Breast epithelium (tissue), 4 donors: ENCODE measurements at regions not wholly inside any gene's neighbourhood (a gene's known extent, or its start where the extent isn't known, plus 50 kb on each side); places are given as distances from the start of the nearest gene placed in this dataset.

ENCODE experiments used
- DNase-seq, 2 donors: peaks; one replicate each; pipeline ENCODE4 v3.0.0-alpha.2; 2019; ENCODE audit warnings: low spot score in 2 of 2
- H3K27ac ChIP-seq, 2 donors: fragments of 200-600 bp; sonication (generic) in 1 of 2; one replicate each; pipeline ENCODE4 v1.5.1; 2016 to 2019; ENCODE audit warnings: mild to moderate bottlenecking in 1 of 2
- H3K27me3 ChIP-seq, 2 donors: fragments of 200-600 bp; sonication (generic) in 1 of 2; one replicate each; pipeline versions ENCODE4 v1.5.1 to v1.6.0; 2017 to 2019; ENCODE audit warnings: control low read depth in 1 of 2, mild to moderate bottlenecking in 1 of 2
- H3K36me3 ChIP-seq: fragments of 200-600 bp; one replicate; pipeline ENCODE4 v1.5.1; 2019
- H3K4me1 ChIP-seq, 2 donors: fragments of 200-600 bp; sonication (generic); one replicate each; pipeline ENCODE4 v1.5.1; 2016 to 2019; ENCODE audit warnings: control low read depth in 1 of 2
- H3K4me3 ChIP-seq, 3 donors: fragments of 200-600 bp; sonication (generic); 1 replicate in 2 of 3; 2 replicates in 1 of 3; pipeline ENCODE4 v1.5.1; 2016 to 2019; ENCODE audit warnings: mild to moderate bottlenecking in 3 of 3, moderate library complexity in 2 of 3
- H3K9me3 ChIP-seq, 2 donors: fragments of 200-600 bp; sonication (generic) in 1 of 2; one replicate each; pipeline ENCODE4 v1.5.1; 2016 to 2019; ENCODE audit warnings: control low read depth in 1 of 2
- POLR2A ChIP-seq: fragments of 450-650 bp; IDR thresholded peaks from one replicate; pipeline ENCODE4 v1.6.1; 2016; ENCODE audit warnings: antibody characterized with exemption, mild to moderate bottlenecking, moderate library complexity
- POLR2AphosphoS5 ChIP-seq, 3 donors: sonication (generic); formaldehyde crosslinking; IDR thresholded peaks; one replicate each; pipeline ENCODE4 v1.6.1; 2017; ENCODE audit warnings: antibody characterized with exemption in 3 of 3
- intact Hi-C: fragments of 100-400 bp; cut with DNase I; formaldehyde crosslinking; loops from one replicate; pipeline ENCODE4 v1.15.1; 2023; ENCODE audit warnings: low total_unique reads
- TF ChIP-seq, protein P1 (sequence below), 3 donors: fragments of 450-650 bp; IDR thresholded peaks; one replicate each; pipeline ENCODE4 v1.5.1; 2016 to 2017; ENCODE audit warnings: antibody characterized with exemption in 3 of 3, mild to moderate bottlenecking in 3 of 3, moderate library complexity in 3 of 3

DNA sequence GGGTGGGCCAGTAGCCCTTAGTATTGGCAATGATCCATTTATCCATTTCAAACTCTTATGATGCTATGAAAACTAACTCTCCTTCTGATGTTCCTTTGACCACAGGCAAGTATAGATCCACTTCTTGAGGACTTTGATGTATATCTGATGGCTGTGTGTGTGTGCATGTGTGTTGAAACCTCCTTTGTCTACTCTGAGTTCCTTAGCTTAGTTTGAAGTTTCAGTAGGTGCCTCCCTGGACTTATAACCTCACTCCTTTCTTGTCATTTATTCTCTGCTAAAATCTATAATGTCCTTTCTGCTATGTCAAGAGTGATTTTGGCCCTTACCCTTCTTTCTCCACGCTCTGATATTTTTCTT is 409.3 kb downstream of the PRDM2 start:
- no peak for DNase-seq
- intact Hi-C loops: no loop called here
- Histone ChIP-seq H3K9me3 (no peaks in the 10 kb centered on the region), H3K4me3 (no peak overlapping the region), H3K27me3 (no peaks in the 10 kb centered on the region), H3K27ac (no peak overlapping the region), H3K36me3 (no peaks in the 10 kb centered on the region), H3K4me1 (no peaks in the 10 kb centered on the region)
- TF ChIP-seq, protein P1, sequence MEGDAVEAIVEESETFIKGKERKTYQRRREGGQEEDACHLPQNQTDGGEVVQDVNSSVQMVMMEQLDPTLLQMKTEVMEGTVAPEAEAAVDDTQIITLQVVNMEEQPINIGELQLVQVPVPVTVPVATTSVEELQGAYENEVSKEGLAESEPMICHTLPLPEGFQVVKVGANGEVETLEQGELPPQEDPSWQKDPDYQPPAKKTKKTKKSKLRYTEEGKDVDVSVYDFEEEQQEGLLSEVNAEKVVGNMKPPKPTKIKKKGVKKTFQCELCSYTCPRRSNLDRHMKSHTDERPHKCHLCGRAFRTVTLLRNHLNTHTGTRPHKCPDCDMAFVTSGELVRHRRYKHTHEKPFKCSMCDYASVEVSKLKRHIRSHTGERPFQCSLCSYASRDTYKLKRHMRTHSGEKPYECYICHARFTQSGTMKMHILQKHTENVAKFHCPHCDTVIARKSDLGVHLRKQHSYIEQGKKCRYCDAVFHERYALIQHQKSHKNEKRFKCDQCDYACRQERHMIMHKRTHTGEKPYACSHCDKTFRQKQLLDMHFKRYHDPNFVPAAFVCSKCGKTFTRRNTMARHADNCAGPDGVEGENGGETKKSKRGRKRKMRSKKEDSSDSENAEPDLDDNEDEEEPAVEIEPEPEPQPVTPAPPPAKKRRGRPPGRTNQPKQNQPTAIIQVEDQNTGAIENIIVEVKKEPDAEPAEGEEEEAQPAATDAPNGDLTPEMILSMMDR (IDR thresholded peaks at IDR 0.05): no peak
- TF ChIP-seq POLR2A (no peak), POLR2AphosphoS5 (IDR thresholded peaks at IDR 0.05) (no peak)

DNA sequence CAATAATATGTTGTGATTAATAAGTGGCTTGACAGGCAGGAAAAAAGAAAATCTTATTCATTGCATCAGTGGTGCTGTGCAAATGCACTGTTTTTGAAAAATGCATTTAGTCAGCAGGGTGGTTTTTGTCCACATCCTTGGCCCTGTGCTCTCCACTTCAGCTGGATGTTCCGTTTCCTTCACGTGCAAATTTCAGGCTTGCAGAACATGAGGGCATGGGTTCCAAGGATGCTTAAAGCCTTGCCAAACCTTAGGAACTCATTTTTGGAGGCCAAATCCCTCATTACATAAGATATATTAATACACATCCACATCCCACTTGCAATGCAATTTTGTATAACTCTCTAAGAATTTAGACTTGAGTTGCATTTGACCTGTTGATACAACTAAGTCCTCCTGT is 410.1 kb downstream of the PRDM2 start:
- intact Hi-C loops: no loop called here
- Histone ChIP-seq H3K27me3 (no peaks in the 10 kb centered on the region), H3K27ac (no peak overlapping the region), H3K4me3 (no peak overlapping the region), H3K36me3 (no peaks in the 10 kb centered on the region), H3K9me3 (no peaks in the 10 kb centered on the region), H3K4me1 (no peaks in the 10 kb centered on the region)
- DNase-seq: no peak
- TF ChIP-seq, protein P1 (IDR thresholded peaks at IDR 0.05): no peak
- TF ChIP-seq POLR2AphosphoS5 (IDR thresholded peaks at IDR 0.05) (no peak), POLR2A (no peak)

DNA sequence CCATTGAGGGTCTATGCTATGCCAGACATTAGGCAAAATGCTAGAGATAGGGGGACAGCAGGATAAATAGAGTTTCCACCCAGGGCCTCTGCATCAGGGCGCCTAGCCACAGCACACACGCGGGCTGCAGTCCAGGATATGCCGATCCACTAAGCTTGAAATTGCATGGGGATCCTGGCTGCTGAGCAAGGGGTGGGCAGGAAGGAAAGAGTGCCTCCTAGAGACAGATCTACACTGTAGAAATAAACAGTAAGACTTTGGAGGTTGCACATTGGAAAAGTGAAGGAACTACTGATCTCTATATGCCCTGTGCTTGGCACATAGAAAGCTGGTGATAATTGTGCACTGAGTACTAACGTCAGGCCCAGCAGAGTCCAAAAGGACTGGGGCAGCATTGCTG is 411.1 kb downstream of the PRDM2 start:
- H3K36me3 ChIP-seq: no peaks in the 10 kb centered on the region
- no peak for TF ChIP-seq POLR2AphosphoS5 (IDR thresholded peaks at IDR 0.05)
- TF ChIP-seq, protein P1 (IDR thresholded peaks at IDR 0.05): no peak
- no peak for TF ChIP-seq POLR2A
- no peaks in the 10 kb centered on the region for H3K27me3 ChIP-seq
- H3K9me3 ChIP-seq: no peaks in the 10 kb centered on the region
- no peak overlapping the region for H3K4me3 ChIP-seq
- no peak for DNase-seq
- H3K27ac ChIP-seq: no peak overlapping the region
- intact Hi-C loops: no loop called here
- no peaks in the 10 kb centered on the region for H3K4me1 ChIP-seq

DNA sequence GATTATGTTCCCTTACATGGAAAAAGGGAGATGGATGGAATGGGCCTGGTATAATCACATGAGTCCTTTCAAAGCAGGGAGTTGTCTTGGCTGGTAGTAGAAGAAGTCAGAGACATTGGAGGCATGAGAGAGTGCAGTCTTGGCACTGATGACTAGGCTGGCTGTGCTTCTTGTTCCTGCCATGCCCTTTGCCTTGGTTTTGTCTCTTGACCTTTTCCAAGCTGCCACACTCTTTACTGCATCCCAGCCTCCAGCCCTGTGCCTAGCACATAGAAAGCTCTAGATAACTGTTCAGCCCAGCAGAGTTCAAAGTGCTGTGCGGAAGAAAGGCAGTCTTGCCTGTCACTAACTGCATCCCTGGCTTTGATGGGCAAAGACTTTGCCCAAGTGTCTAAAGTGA is 412.6 kb downstream of the PRDM2 start:
- no peak overlapping the region for H3K27ac ChIP-seq
- H3K9me3 ChIP-seq: no peaks in the 10 kb centered on the region
- no peak for TF ChIP-seq POLR2A
- TF ChIP-seq, protein P1 (IDR thresholded peaks at IDR 0.05): no peak
- TF ChIP-seq POLR2AphosphoS5 (IDR thresholded peaks at IDR 0.05): no peak
- H3K4me1 ChIP-seq: no peaks in the 10 kb centered on the region
- H3K4me3 ChIP-seq: no peak overlapping the region
- DNase-seq: no peak
- no peaks in the 10 kb centered on the region for H3K36me3 ChIP-seq
- intact Hi-C loops: no loop called here
- H3K27me3 ChIP-seq: no peaks in the 10 kb centered on the region

DNA sequence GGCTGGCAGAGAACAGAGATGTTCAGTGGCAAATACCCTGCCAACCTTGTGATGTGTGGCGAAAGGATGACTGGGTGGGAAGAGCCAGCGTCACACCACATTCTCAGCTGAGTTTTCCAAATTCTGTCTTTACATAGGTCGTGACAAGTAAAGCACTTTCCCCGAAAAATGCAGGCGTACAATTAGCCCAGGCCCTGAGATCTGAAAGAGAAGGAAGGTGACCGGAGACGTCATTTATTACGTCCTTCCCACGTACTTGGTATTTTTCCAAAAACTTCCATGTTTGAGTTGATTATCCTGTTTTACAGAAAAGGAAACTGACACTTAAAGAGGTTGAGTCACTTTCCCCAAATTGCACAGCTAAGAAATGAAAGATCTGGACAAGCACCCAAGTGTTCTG is 413.3 kb downstream of the PRDM2 start:
- Histone ChIP-seq H3K4me1 (no peaks in the 10 kb centered on the region), H3K9me3 (no peaks in the 10 kb centered on the region), H3K4me3 (no peak overlapping the region), H3K27me3 (no peaks in the 10 kb centered on the region), H3K36me3 (no peaks in the 10 kb centered on the region), H3K27ac (no peak overlapping the region)
- DNase-seq: no peak
- TF ChIP-seq POLR2A: no peak
- TF ChIP-seq POLR2AphosphoS5 (IDR thresholded peaks at IDR 0.05): no peak
- TF ChIP-seq, protein P1 (IDR thresholded peaks at IDR 0.05): no peak
- intact Hi-C loops: no loop called here
